HepG2 (cell line): ENCODE measurements at regions not wholly inside any gene's neighbourhood (a gene's known extent, or its start where the extent isn't known, plus 50 kb on each side); places are given as distances from the start of the nearest gene placed in this dataset.
A peak's percentile ranks its signal among the peaks of the same experiment; 100 is the strongest.
"Not testable (repeated sequence)": the region's sequence is repeated elsewhere in the genome, so short reads cannot be mapped to it uniquely, and the experiment has no call there.

ENCODE experiments used
- ATAC-seq: fragments of 200-7000 bp; cut with Tn5 transposase; 3 replicates; pipeline ENCODE4 v1.9.1; 2020; ENCODE audit warnings: mild to moderate bottlenecking, moderate library complexity
- BruUV-seq: library from RNA; stranded (reverse); fragments of 400-500 nt; replicated peaks from 2 replicates; lab custom pipeline; 2021; lab: Mats Ljungman, UMichigan
- CTCF ChIA-PET: fragments of 300-600 bp; formaldehyde crosslinking; extraction: SDS; loops from one replicate; lab custom pipeline; 2021; ENCODE audit warnings: low total read pairs, inconsistent platforms, low intra/inter-chr PET ratio; lab: Yijun Ruan, JAX
- POLR2A ChIA-PET: fragments of 350-600 bp; sonication (Branson Sonifier 250); formaldehyde crosslinking; loops from one replicate; lab custom pipeline; 2020; ENCODE audit warnings: antibody characterized with exemption, inconsistent platforms; lab: Yijun Ruan, JAX
- DNase-seq: peaks from one replicate; pipeline ENCODE4 v3.0.0-alpha.2; 2015; ENCODE audit warnings: low spot score
- FAIRE-seq: peaks from 3 replicates; lab custom pipeline; 2011; peaks lifted over from hg19 to GRCh38; lab: Jason Lieb, UNC
- H2AFZ ChIP-seq: one replicate; pipeline ENCODE4 v1.6.1; 2011; ENCODE audit warnings: low read length, inconsistent platforms
- H3K27ac ChIP-seq: fragments of 300-600 bp; 3 replicates; pipeline ENCODE4 v1.8.0; 2011; ENCODE audit warnings: mixed run types, mild to moderate bottlenecking, mixed read lengths, low read length, inconsistent platforms; ENCODE audit not compliant: insufficient read depth; ENCODE audit errors: extremely low read length
- H3K27me3 ChIP-seq, 2 experiments: fragments of 200-600 bp in 1 of 2; 2 replicates in 1 of 2; 3 replicates in 1 of 2; pipeline versions ENCODE4 v1.6.0 to v1.8.0; 2011; ENCODE audit warnings: low read length in 2 of 2, mild to moderate bottlenecking in 2 of 2, moderate library complexity in 2 of 2, inconsistent platforms in 1 of 2; ENCODE audit not compliant: insufficient read depth in 2 of 2, control insufficient read depth in 1 of 2
- H3K36me3 ChIP-seq, 2 experiments: fragments of 200-600 bp in 1 of 2; replicated peaks in 1 of 2; 2 replicates in 1 of 2; 3 replicates in 1 of 2; pipeline versions ENCODE4 v1.5.1 to v1.8.0; 2011; ENCODE audit warnings: low read length in 2 of 2, inconsistent platforms in 1 of 2; ENCODE audit not compliant: insufficient read depth in 2 of 2, control insufficient read depth in 1 of 2
- H3K4me1 ChIP-seq: 2 replicates; pipeline ENCODE4 v1.5.1; 2012; ENCODE audit warnings: low read length, inconsistent platforms; ENCODE audit not compliant: insufficient read depth
- H3K4me2 ChIP-seq: 2 replicates; pipeline ENCODE4 v1.6.0; 2011; ENCODE audit warnings: low read depth, low read length, inconsistent platforms
- H3K4me3 ChIP-seq, 3 experiments: fragments of 200-600 bp in 1 of 3; sonication (generic), shearing (Covaris generic) in 1 of 3; replicated peaks in 1 of 3; 2 replicates each; pipeline ENCODE4 v1.5.1; 2011 to 2016; ENCODE audit warnings: low read length in 3 of 3, inconsistent platforms in 2 of 3, low read depth in 2 of 3, mild to moderate bottlenecking in 2 of 3, control low read depth in 1 of 3, mixed read lengths in 1 of 3; ENCODE audit not compliant: insufficient read depth in 1 of 3
- H3K79me2 ChIP-seq: one replicate; pipeline ENCODE4 v1.6.1; 2011; ENCODE audit warnings: low read length, inconsistent platforms; ENCODE audit not compliant: insufficient read depth
- H3K9ac ChIP-seq: 2 replicates; pipeline ENCODE4 v1.6.0; 2011; ENCODE audit warnings: mild to moderate bottlenecking, low read depth, low read length, inconsistent platforms; ENCODE audit not compliant: insufficient read depth
- H3K9me3 ChIP-seq: 2 replicates; pipeline ENCODE4 v1.5.1; 2012; ENCODE audit warnings: mild to moderate bottlenecking, low read length
- H4K20me1 ChIP-seq: 2 replicates; pipeline ENCODE4 v1.6.0; 2011; ENCODE audit warnings: inconsistent platforms, mild to moderate bottlenecking, low read length, moderate library complexity; ENCODE audit not compliant: insufficient read depth
- FOSL2 ChIP-seq: sonication (generic); formaldehyde crosslinking; IDR thresholded peaks from 2 replicates; pipeline ENCODE4 v1.4.0; 2020; ENCODE audit warnings: missing genetic modification reagents
- NRL ChIP-seq: sonication (generic); formaldehyde crosslinking; IDR thresholded peaks from 2 replicates; pipeline ENCODE4 v1.5.0; 2020; ENCODE audit warnings: missing genetic modification reagents, mild to moderate bottlenecking, moderate library complexity, borderline replicate concordance
- RBM22 ChIP-seq: fragments of 200-400 bp; formaldehyde crosslinking; optimal IDR thresholded peaks from 2 replicates; pipeline ENCODE3; 2017; ENCODE audit warnings: mild to moderate bottlenecking, low read length, moderate library complexity
- TFE3 ChIP-seq: IDR thresholded peaks from 2 replicates; pipeline ENCODE4 v1.6.1; 2016
- ZFP82 ChIP-seq: sonication (generic); formaldehyde crosslinking; IDR thresholded peaks from 2 replicates; pipeline ENCODE4 v1.5.1; 2020; ENCODE audit warnings: mild to moderate bottlenecking, missing genetic modification reagents, borderline replicate concordance
- ZNF496 ChIP-seq: sonication (generic); formaldehyde crosslinking; IDR thresholded peaks from 2 replicates; pipeline ENCODE4 v1.8.1; 2023; ENCODE audit warnings: mild to moderate bottlenecking, moderate library complexity, missing genetic modification reagents; ENCODE audit not compliant: insufficient replicate concordance
- ZNF607 ChIP-seq: sonication (generic); formaldehyde crosslinking; IDR thresholded peaks from 2 replicates; pipeline ENCODE4 v1.5.1; 2020; ENCODE audit warnings: missing genetic modification reagents, mild to moderate bottlenecking, borderline replicate concordance
- WGBS: methylation state at CpG from one replicate; pipeline ENCODE4 v1.1.6; 2017; ENCODE audit warnings: low lambda C conversion rate; 5-methylcytosine and 5-hydroxymethylcytosine counted together
- in situ Hi-C: cut with HindIII; loops from 2 replicates; pipeline ENCODE4 v1.10.0; 2017; ENCODE audit warnings: low pct_unique_long_range_greater_than_20kb; ENCODE audit not compliant: extremely low pct_ligation_motif_present
- intact Hi-C: fragments of 100-400 bp; cut with micrococcal nuclease; formaldehyde crosslinking; loops from one replicate; pipeline ENCODE4 v1.10.0; 2022; ENCODE audit not compliant: unreplicated experiment

GRCh38 chr11:71170624-71171423 is 81.6 kb downstream of the SHANK2 start:
- no peaks in the 10 kb centered on the region for H3K27me3 ChIP-seq
- H3K79me2 ChIP-seq, result peaks cover 35% of the 10 kb centered on the region
- peaks cover 19 to 33% of the 10 kb centered on the region in 2 experiments; a peak in 4 of 5 replicates for H3K36me3 ChIP-seq
- no peak overlapping the region for H3K4me2 ChIP-seq
- no peak overlapping the region for H2AFZ ChIP-seq
- FAIRE-seq (no peak), DNase-seq (no peak), ATAC-seq (no peak)
- peaks cover 33% of the 10 kb centered on the region; the same call in 1 of the 2 replicates for H4K20me1 ChIP-seq
- no peaks in the 10 kb centered on the region for H3K4me1 ChIP-seq
- ChIA-PET POLR2A (interaction anchor here (1.0 kb wide), 1 partner anchor 18 kb away, joined by 3 read pairs; no protein-coding TSS in a partner anchor), CTCF (no interaction called here)
- in situ Hi-C loops, result no loop called here
- H3K4me3 ChIP-seq, result no peak overlapping the region
- BruUV-seq, result no TSS peak
- no peak overlapping the region for H3K9ac ChIP-seq
- TF ChIP-seq ZFP82 (CRISPR knock-in tag), result no peak
- TF ChIP-seq RBM22, result peak; percentile 14
- 0 out of 2 replicates have a peak, but pooled peaks have one; percentile 37 for TF ChIP-seq NRL (CRISPR knock-in tag)
- no peaks in the 10 kb centered on the region for H3K9me3 ChIP-seq
- intact Hi-C loops, result no loop called here
- no peak overlapping the region for H3K27ac ChIP-seq
- 96% methylated on average over 22 of the region's 31 CpGs for WGBS

- ChIA-PET POLR2A (no interaction called here), CTCF (no interaction called here)
- TF ChIP-seq FOSL2 (CRISPR knock-in tag) (no peak), ZNF607 (CRISPR knock-in tag) (no peak), TFE3 (CRISPR knock-in tag) (no peak), ZNF496 (CRISPR knock-in tag) (no peak)
- ATAC-seq (no peak), FAIRE-seq (no peak), DNase-seq (no peak)
- H3K9me3 ChIP-seq, result no peaks in the 10 kb centered on the region
- no TSS peak for BruUV-seq
- H3K27me3 ChIP-seq, result no peaks in the 10 kb centered on the region
- no peaks in the 10 kb centered on the region for H3K4me1 ChIP-seq
- no peak overlapping the region for H3K27ac ChIP-seq
- H3K79me2 ChIP-seq, result peaks cover 28% of the 10 kb centered on the region
- peaks cover 17 to 40% of the 10 kb centered on the region in 2 experiments; a peak in 4 of 5 replicates for H3K36me3 ChIP-seq
- H3K9ac ChIP-seq, result no peak overlapping the region
- intact Hi-C loops (no loop called here), in situ Hi-C loops (no loop called here)
- no peak overlapping the region for H3K4me3 ChIP-seq
- peaks cover 26% of the 10 kb centered on the region; the same call in 1 of the 2 replicates for H4K20me1 ChIP-seq
- 83% methylated on average over 8 of the region's 8 CpGs for WGBS
- no peak overlapping the region for H3K4me2 ChIP-seq
- no peak overlapping the region for H2AFZ ChIP-seq
Measured at GRCh38 chr11:71169313-71169712, 83.1 kb downstream of the SHANK2 start.

DNA sequence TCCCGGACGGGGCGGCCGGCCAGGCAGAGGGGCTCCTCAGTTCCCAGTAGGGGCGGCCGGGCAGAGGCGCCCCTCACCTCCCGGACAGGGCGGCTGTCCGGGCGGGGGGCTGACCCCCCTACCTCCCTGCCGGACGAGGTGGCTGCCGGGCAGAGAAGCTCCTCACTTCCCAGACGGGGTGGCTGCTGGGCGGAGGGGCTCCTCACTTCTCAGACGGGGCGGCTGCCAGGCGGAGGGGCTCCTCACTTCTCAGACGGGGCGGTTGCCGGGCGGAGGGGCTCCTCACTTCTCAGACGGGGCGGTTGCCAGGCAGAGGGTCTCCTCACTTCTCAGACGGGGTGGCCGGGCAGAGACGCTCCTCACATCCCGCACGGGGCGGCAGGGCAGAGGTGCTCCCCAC is 84.6 kb downstream of the SHANK2 start:
- H3K4me2 ChIP-seq, POLR2A ChIA-PET, FAIRE-seq, BruUV-seq, H3K27ac ChIP-seq, ATAC-seq, H3K4me1 ChIP-seq, H3K9ac ChIP-seq, H3K4me3 ChIP-seq, DNase-seq, intact Hi-C loops, H3K27me3 ChIP-seq, CTCF ChIA-PET, in situ Hi-C loops, H2AFZ ChIP-seq, H3K9me3 ChIP-seq: not testable (repeated sequence)
- Histone ChIP-seq H4K20me1 (peaks cover 23% of the 10 kb centered on the region; the same call in 1 of the 2 replicates), H3K36me3 (peaks cover 13 to 29% of the 10 kb centered on the region in 2 experiments; a peak in 4 of 5 replicates), H3K79me2 (peaks cover 20% of the 10 kb centered on the region)
- WGBS, result no CpG with 5 or more reads among the region's 31 CpGs
